OCI-LY7 (cell line): ENCODE measurements at regions not wholly inside any gene's neighbourhood (a gene's known extent, or its start where the extent isn't known, plus 50 kb on each side); places are given as distances from the start of the nearest gene placed in this dataset.

Experiments
- EZH2phosphoT487 ChIP-seq: fragments of 200-600 bp; sonication (generic); IDR thresholded peaks from 2 replicates; pipeline ENCODE4 v1.6.1; 2018; ENCODE audit warnings: low read depth, borderline replicate concordance, mild to moderate bottlenecking, mixed run types, antibody characterized with exemption, low read length, moderate library complexity, mixed read lengths
- TF ChIP-seq, protein P1 (sequence below): fragments of 200-600 bp; sonication (generic); conservative IDR thresholded peaks from 2 replicates; pipeline ENCODE4 v1.5.1; 2014; ENCODE audit warnings: mild to moderate bottlenecking, antibody characterized with exemption, low read length, moderate library complexity, mixed read lengths

DNA sequence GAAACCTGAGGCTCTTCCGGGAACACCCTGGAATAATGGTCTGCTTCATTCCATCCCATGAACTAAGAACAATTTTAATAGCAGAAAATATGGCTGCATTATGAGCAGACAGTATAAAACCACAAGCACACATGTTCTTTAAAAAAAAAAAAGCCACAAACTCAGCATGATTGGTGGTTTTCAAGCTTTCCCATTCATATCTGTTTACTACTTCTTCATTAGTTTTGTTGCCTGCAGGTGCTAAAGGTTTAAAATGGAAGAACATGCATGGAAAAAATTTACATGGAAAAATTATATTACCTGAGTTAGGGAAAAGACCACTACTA, 137.9 kb upstream of the HES1 start:
- TF ChIP-seq, protein P1, sequence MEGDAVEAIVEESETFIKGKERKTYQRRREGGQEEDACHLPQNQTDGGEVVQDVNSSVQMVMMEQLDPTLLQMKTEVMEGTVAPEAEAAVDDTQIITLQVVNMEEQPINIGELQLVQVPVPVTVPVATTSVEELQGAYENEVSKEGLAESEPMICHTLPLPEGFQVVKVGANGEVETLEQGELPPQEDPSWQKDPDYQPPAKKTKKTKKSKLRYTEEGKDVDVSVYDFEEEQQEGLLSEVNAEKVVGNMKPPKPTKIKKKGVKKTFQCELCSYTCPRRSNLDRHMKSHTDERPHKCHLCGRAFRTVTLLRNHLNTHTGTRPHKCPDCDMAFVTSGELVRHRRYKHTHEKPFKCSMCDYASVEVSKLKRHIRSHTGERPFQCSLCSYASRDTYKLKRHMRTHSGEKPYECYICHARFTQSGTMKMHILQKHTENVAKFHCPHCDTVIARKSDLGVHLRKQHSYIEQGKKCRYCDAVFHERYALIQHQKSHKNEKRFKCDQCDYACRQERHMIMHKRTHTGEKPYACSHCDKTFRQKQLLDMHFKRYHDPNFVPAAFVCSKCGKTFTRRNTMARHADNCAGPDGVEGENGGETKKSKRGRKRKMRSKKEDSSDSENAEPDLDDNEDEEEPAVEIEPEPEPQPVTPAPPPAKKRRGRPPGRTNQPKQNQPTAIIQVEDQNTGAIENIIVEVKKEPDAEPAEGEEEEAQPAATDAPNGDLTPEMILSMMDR: no peak
- TF ChIP-seq EZH2phosphoT487: no peak
